HUDEP-2 (cell line): ENCODE measurements at regions not wholly inside any gene's neighbourhood (a gene's known extent, or its start where the extent isn't known, plus 50 kb on each side); places are given as distances from the start of the nearest gene placed in this dataset.
"Not testable (repeated sequence)": the region's sequence is repeated elsewhere in the genome, so short reads cannot be mapped to it uniquely, and the experiment has no call there.

Source experiments
- DNase-seq, 76 experiments: peaks; one replicate each; lab custom pipeline; 2025; ENCODE audit not compliant: unreplicated experiment in 76 of 76; lab: John Stamatoyannopoulos, UW

DNA sequence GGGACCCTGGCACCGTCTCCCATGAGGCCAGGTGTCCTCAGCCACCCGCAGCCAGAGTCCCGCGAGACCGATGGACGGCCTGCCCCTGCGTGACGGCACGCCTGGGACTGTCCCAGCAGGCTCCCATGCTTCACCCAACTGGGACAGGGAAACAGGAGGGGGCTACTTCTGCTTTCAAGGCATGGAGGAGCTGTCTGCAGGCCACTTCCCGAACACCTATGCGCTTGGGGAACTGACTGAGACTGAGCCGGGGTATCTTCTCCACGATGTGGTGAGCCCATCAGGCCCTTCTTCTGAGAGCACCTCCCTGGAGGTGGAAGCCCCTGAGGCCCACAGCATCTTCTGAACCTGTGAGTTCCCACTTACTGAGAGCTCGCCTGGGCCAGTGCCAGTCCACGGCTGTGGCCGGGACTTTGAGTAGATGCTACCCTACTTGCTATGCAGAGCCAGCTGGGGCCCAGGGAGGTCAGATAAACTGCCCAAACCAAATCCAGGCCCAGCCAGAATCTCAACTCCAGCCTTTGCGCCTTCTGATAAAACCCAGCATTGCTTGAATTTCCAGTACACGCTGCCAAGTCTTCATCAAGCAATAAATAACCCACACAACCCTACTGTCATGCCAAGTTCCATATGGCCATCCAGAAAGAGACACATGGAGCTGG lies 85.4 kb upstream of the METTL9 start:
- DNase-seq = peak in 67 of 76 experiments; percentile 12 to 92 (median 61)

DNA sequence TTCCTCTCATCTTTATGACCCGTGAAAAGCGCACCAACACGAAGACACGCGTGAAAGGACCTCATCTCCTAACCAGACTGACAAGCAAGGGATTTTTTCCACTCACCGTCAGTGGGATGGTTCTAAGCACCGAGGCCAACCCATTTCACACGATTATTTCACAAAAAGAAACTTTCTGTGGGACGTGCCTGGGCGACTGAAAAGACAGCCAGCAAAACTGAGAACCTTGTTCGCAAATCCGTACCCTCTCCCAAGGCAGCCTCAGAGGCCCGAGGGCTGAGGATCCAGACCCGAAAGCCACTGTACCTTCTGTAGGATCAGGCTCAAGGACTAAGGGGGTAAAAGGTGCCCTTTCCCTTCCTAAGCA lies 84.9 kb upstream of the METTL9 start:
- not testable (repeated sequence) for DNase-seq

DNA sequence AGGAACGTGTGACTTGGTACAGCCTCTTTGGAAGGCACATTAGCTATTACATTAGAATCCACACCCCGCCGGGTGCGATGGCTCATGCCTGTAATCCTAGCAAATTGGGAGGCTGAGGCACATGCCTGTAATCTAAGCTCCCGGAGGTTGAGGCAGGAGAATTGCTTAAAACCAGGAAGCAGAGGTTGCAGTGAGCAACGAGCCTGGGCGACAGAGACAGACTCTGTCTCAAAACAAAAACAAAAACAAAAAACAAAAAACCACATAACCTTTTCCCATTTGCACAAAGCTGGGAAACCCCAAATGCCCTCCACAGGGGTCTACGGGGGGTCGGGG lies 82.7 kb upstream of the METTL9 start:
- not testable (repeated sequence) for DNase-seq

GRCh38 chr16:21517263-21517662 lies 82.1 kb upstream of the METTL9 start:
- not testable (repeated sequence) for DNase-seq

DNA sequence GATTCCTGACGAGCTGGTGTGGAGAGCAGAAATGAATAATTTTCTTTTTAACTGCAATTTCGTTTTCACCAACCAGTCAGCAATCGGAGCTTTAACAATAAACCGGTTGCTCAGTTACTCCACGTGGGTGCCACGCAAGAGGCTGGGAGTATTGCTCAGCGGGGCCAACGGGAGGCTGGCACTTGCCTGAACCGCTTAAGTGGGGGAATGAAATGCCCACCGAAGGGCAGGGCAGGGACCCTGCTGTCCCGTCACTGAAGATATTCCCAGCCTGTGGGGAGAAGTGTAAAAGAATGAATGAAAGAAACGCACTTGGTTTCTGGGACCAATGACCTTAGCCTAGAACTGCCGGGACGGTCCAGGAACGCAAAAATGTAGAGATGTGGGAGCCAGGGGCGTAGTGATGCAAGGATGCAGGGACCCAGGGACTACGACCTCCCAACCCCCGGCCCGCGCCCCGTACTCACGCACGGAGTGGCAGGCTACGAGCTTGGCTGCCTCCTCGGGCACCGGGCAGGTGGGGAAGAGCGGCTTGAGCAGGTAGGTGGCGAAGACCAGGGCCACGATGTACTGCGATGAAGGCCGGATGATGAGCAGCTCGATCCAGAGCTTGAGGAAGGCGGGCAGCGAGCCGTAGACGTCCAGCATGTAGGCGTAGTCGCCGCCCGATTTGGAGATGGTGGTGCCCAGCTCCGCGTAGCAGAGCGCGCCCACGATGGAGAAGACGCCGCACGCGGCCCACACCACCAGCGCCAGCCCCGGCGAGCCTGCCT lies 79.8 kb upstream of the METTL9 start:
- DNase-seq = not testable (repeated sequence)

GRCh38 chr16:21520134-21521047 lies 79.0 kb upstream of the METTL9 start:
- peak in 75 of 76 experiments; percentile 79 to 99 (median 96) for DNase-seq

- DNase-seq = not testable (repeated sequence)
Measured at GRCh38 chr16:21521048-21521389, 78.4 kb upstream of the METTL9 start.

- peak in 1 of 76 experiments; percentile 18 for DNase-seq
Measured at GRCh38 chr16:21521390-21522143, 77.8 kb upstream of the METTL9 start.

DNA sequence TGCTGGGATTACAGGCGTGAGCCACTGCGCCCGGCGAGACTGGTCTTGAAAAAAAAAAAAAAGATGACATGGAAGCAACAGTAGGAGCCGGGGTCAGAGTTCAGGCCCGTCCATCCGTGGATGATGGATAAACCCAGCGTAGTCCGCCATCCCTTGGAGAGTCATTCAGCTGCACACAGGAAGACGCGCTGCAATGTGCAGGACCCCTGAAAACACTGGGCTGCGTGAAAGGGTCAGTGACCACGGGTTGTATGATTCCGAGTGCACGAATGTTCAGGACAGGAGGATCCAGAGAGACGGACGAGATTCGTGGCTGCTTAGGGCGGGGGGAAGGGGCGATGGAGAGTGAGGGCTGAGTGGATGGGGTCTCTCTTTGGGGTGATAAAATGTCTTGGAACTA lies 76.5 kb upstream of the METTL9 start:
- not testable (repeated sequence) for DNase-seq

GRCh38 chr16:21523411-21524067 lies 75.8 kb upstream of the METTL9 start:
- no peak for DNase-seq

GRCh38 chr16:21524068-21524751 lies 75.2 kb upstream of the METTL9 start:
- no peak for DNase-seq

- not testable (repeated sequence) for DNase-seq
Measured at GRCh38 chr16:21524752-21525028, 74.7 kb upstream of the METTL9 start.

- DNase-seq = peak in 42 of 76 experiments; percentile 15 to 70 (median 42)
Measured at GRCh38 chr16:21525029-21525895, 74.1 kb upstream of the METTL9 start.

GRCh38 chr16:21525956-21526922 lies 73.1 kb upstream of the METTL9 start:
- DNase-seq = not testable (repeated sequence)

DNA sequence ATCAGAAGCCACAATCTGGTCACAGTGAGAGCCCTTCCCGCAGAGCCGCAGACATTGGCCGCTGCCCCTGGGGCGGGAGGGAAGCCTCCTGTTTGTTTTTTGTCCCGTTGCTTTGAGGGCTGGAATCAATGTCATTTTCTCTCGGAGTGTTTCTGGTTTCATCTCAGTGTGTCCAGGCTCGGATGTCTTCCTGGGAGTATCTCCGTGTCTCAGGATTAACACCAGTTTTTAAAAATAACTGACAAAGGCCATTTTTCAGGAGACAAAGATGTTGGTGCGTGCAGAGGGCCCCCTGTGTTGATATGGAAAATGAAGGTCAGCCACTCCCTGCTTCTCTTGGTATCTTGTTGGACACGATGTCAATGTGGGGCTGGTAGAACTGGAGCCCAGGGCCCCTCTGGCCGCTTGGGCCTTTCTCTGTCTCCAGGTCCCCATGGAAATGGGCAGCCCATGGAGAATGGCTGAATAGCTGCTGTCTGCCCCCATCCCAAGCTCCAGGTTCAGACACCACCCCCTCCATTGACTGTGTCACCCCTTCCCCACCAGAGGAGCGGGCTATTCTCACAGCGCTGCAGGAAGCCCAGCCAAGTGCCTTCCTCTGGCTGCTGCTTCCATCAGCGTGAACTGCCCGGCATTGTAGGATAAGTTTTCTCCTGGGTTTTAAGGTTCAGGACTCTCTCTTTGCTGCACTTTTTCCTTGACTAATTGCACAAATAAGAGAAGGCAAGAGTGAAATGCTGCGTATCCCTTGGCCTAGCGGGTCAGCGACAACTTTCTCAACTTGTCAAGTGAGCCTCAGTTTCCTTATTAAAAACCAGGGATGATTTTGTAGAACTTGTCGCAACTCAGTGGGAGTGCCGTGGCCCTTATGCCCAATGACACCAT lies 72.2 kb upstream of the METTL9 start:
- peak in 2 of 76 experiments; percentile 16 to 37 for DNase-seq

GRCh38 chr16:21529060-21529658 lies 70.2 kb upstream of the METTL9 start:
- peak in 1 of 76 experiments; percentile 20 for DNase-seq
